H1 (cell line): ENCODE measurements at regions not wholly inside any gene's neighbourhood (a gene's known extent, or its start where the extent isn't known, plus 50 kb on each side); places are given as distances from the start of the nearest gene placed in this dataset.
"Not testable (repeated sequence)": the region's sequence is repeated elsewhere in the genome, so short reads cannot be mapped to it uniquely, and the experiment has no call there.

Experiments used
- CTCF ChIA-PET: fragments of 300-600 bp; sonication (Branson Sonifier 250); formaldehyde crosslinking; loops from one replicate; lab custom pipeline; 2021; ENCODE audit not compliant: partially characterized antibody; lab: Charles Lee
- POLR2A ChIA-PET: fragments of 300-600 bp; sonication (Branson Sonifier 250); formaldehyde crosslinking; loops from one replicate; lab custom pipeline; 2021; ENCODE audit warnings: inconsistent platforms; ENCODE audit not compliant: partially characterized antibody; lab: Charles Lee
- DNase-seq, 2 experiments: peaks; one replicate each; pipeline versions ENCODE4 v3.0.0 to v3.0.0-alpha.2; 2010 to 2022; ENCODE audit warnings: low spot score in 2 of 2, low read depth in 1 of 2, mixed read lengths in 1 of 2
- FAIRE-seq: peaks from 2 replicates; lab custom pipeline; 2011; peaks lifted over from hg19 to GRCh38; lab: Jason Lieb, UNC
- H2AFZ ChIP-seq: 2 replicates; pipeline ENCODE4 v1.8.1; 2012; ENCODE audit warnings: low read length, inconsistent platforms
- H2AK5ac ChIP-seq: 2 replicates; pipeline ENCODE4 v1.6.1; 2013; ENCODE audit warnings: low read depth, low read length
- H2BK120ac ChIP-seq: replicated peaks from 2 replicates; pipeline ENCODE3; 2013; ENCODE audit warnings: low read depth, low read length, inconsistent platforms
- H2BK12ac ChIP-seq: 2 replicates; pipeline ENCODE4 v1.6.1; 2013; ENCODE audit warnings: low read depth, low read length
- H2BK15ac ChIP-seq: 2 replicates; pipeline ENCODE4 v1.6.1; 2013; ENCODE audit warnings: low read length
- H2BK20ac ChIP-seq: 2 replicates; pipeline ENCODE4 v1.6.1; 2013; ENCODE audit warnings: low read length
- H2BK5ac ChIP-seq: 2 replicates; pipeline ENCODE4 v1.6.1; 2013; ENCODE audit warnings: low read depth, low read length
- H3K14ac ChIP-seq: 2 replicates; pipeline ENCODE4 v1.6.1; 2013; ENCODE audit warnings: inconsistent platforms; ENCODE audit not compliant: insufficient read length
- H3K18ac ChIP-seq: 2 replicates; pipeline ENCODE4 v1.6.1; 2013; ENCODE audit warnings: low read length; ENCODE audit errors: extremely low read depth
- H3K23ac ChIP-seq: 2 replicates; pipeline ENCODE4 v1.6.1; 2013; ENCODE audit warnings: inconsistent platforms; ENCODE audit not compliant: insufficient read length
- H3K23me2 ChIP-seq: 2 replicates; pipeline ENCODE4 v1.6.1; 2013; ENCODE audit warnings: low read depth, low read length
- H3K27ac ChIP-seq: 2 replicates; pipeline ENCODE4 v1.6.1; 2011; ENCODE audit warnings: low read depth, low read length, inconsistent platforms
- H3K27me3 ChIP-seq, 4 experiments: replicated peaks in 1 of 4; 1 replicate in 1 of 4; 2 replicates in 3 of 4; pipeline versions ENCODE4 v1.6.1 to v1.8.1; 2011 to 2013; ENCODE audit warnings: low read length in 3 of 4, mild to moderate bottlenecking in 3 of 4, inconsistent platforms in 2 of 4, mixed read lengths in 2 of 4, moderate library complexity in 1 of 4; ENCODE audit not compliant: control insufficient read depth in 3 of 4, insufficient read depth in 3 of 4; ENCODE audit errors: extremely low read depth in 1 of 4
- H3K36me3 ChIP-seq, 4 experiments: 2 replicates each; pipeline versions ENCODE4 v1.6.1 to v1.8.1; 2011 to 2013; ENCODE audit warnings: mild to moderate bottlenecking in 4 of 4, low read length in 3 of 4, moderate library complexity in 2 of 4, control low read depth in 1 of 4, inconsistent platforms in 1 of 4; ENCODE audit not compliant: insufficient read depth in 4 of 4, control insufficient read depth in 2 of 4
- H3K4ac ChIP-seq: replicated peaks from 2 replicates; pipeline ENCODE3; 2013; ENCODE audit warnings: low read length, low read depth, mixed read lengths, inconsistent platforms; ENCODE audit not compliant: insufficient read length
- H3K4me1 ChIP-seq, 4 experiments: replicated peaks in 1 of 4; 1 replicate in 1 of 4; 2 replicates in 3 of 4; pipeline versions ENCODE4 v1.6.1 to v1.8.1; 2011 to 2013; ENCODE audit warnings: low read length in 3 of 4, inconsistent platforms in 2 of 4, mixed read lengths in 1 of 4; ENCODE audit not compliant: insufficient read depth in 4 of 4, control insufficient read depth in 3 of 4
- H3K4me2 ChIP-seq, 2 experiments: 2 replicates each; pipeline versions ENCODE4 v1.6.1 to v1.8.1; 2011 to 2013; ENCODE audit warnings: low read depth in 2 of 2, low read length in 2 of 2, control low read depth in 1 of 2, inconsistent platforms in 1 of 2, mild to moderate bottlenecking in 1 of 2; ENCODE audit not compliant: insufficient read depth in 1 of 2
- H3K4me3 ChIP-seq, 4 experiments: fragments of 200-600, 300-600 bp in 1 of 4; sonication (generic), shearing (Covaris generic), sonication (Bioruptor Twin) in 1 of 4; 2 replicates each; pipeline versions ENCODE4 v1.5.1 to v1.8.1; 2011 to 2016; ENCODE audit warnings: low read length in 4 of 4, low read depth in 3 of 4, control low read depth in 2 of 4, inconsistent platforms in 2 of 4, mild to moderate bottlenecking in 2 of 4, mixed read lengths in 1 of 4, moderate library complexity in 1 of 4; ENCODE audit not compliant: insufficient read depth in 2 of 4; ENCODE audit errors: extremely low read depth in 1 of 4
- H3K56ac ChIP-seq: replicated peaks from 2 replicates; pipeline ENCODE3; 2013; ENCODE audit warnings: low read depth, mild to moderate bottlenecking, mixed read lengths, low read length, inconsistent platforms; ENCODE audit not compliant: insufficient read length
- H3K79me1 ChIP-seq: 2 replicates; pipeline ENCODE4 v1.6.1; 2013; ENCODE audit warnings: low read depth, low read length, control low read depth
- H3K79me2 ChIP-seq, 2 experiments: 2 replicates each; pipeline versions ENCODE4 v1.6.1 to v1.8.1; 2012 to 2013; ENCODE audit warnings: low read length in 2 of 2, mild to moderate bottlenecking in 2 of 2, inconsistent platforms in 1 of 2; ENCODE audit not compliant: insufficient read depth in 2 of 2, control insufficient read depth in 1 of 2
- H3K9ac ChIP-seq, 4 experiments: replicated peaks in 1 of 4; 1 replicate in 1 of 4; 2 replicates in 3 of 4; pipeline versions ENCODE4 v1.6.1 to v1.8.1; 2011 to 2013; ENCODE audit warnings: low read depth in 3 of 4, low read length in 3 of 4, control low read depth in 2 of 4, mild to moderate bottlenecking in 2 of 4, moderate library complexity in 2 of 4, inconsistent platforms in 1 of 4; ENCODE audit errors: extremely low read depth in 1 of 4
- H3K9me3 ChIP-seq, 2 experiments: 2 replicates each; pipeline versions ENCODE4 v1.6.1 to v1.8.1; 2012 to 2013; ENCODE audit warnings: mild to moderate bottlenecking in 2 of 2, moderate library complexity in 2 of 2, control low read depth in 1 of 2, inconsistent platforms in 1 of 2, low read depth in 1 of 2, low read length in 1 of 2, mixed read lengths in 1 of 2; ENCODE audit not compliant: insufficient read depth in 2 of 2
- H4K20me1 ChIP-seq, 2 experiments: replicated peaks in 1 of 2; 2 replicates each; pipeline versions ENCODE3 to v1.8.1; 2011 to 2013; ENCODE audit warnings: inconsistent platforms in 2 of 2, low read length in 2 of 2, mild to moderate bottlenecking in 1 of 2; ENCODE audit not compliant: insufficient read depth in 2 of 2, control insufficient read depth in 1 of 2
- H4K5ac ChIP-seq: 2 replicates; pipeline ENCODE4 v1.6.1; 2013; ENCODE audit warnings: low read length, low read depth, mixed read lengths, inconsistent platforms; ENCODE audit not compliant: insufficient read length
- H4K8ac ChIP-seq: 2 replicates; pipeline ENCODE4 v1.8.0; 2013; ENCODE audit warnings: mild to moderate bottlenecking, moderate library complexity, low read length, inconsistent platforms; ENCODE audit not compliant: insufficient read depth; ENCODE audit errors: extremely low read depth
- H4K91ac ChIP-seq: replicated peaks from 2 replicates; pipeline ENCODE3; 2013; ENCODE audit warnings: low read length, mixed read lengths, inconsistent platforms; ENCODE audit not compliant: insufficient read length
- WGBS, 2 experiments: shearing (Covaris generic) in 1 of 2; methylation state at CpG; one replicate each; pipeline versions ENCODE4 v1.1.6 to v1.1.7; 2013 to 2015; ENCODE audit warnings: low lambda C conversion rate in 2 of 2, mixed read lengths in 2 of 2, inconsistent platforms in 1 of 2, low coverage in 1 of 2, missing lambda C conversion rate in 1 of 2; ENCODE audit not compliant: insufficient replicate concordance in 2 of 2, insufficient coverage in 1 of 2, insufficient read length in 1 of 2; ENCODE audit errors: extremely low coverage in 1 of 2, missing lambda C conversion rate in 1 of 2; 5-methylcytosine and 5-hydroxymethylcytosine counted together

DNA sequence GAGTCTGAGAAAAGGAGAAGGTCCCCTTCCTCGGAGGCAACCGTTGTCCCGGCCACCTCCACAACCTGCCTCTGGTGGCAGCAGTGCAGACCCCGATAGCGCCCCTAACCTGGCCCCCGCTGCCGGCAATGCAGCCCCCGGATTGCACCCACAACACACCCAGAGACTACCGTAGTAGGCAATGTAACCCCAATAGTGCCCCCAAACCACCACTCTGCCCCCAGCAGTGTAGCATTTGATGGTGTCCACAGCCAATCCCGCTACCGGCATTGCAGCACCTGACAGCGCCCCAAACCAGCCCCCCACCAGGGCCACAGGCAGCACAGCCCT is 67.1 kb upstream of the THOC3 start:
- H2BK12ac ChIP-seq, H3K9ac ChIP-seq, H3K4me2 ChIP-seq, H3K18ac ChIP-seq, H3K4me3 ChIP-seq, H4K8ac ChIP-seq, H2BK120ac ChIP-seq, H2BK20ac ChIP-seq, H3K14ac ChIP-seq, H4K20me1 ChIP-seq, H2AFZ ChIP-seq, H4K91ac ChIP-seq, H3K79me1 ChIP-seq, H2AK5ac ChIP-seq, FAIRE-seq, H3K79me2 ChIP-seq, H3K27ac ChIP-seq, H3K4me1 ChIP-seq, H3K36me3 ChIP-seq, CTCF ChIA-PET, H2BK5ac ChIP-seq, H3K9me3 ChIP-seq, H2BK15ac ChIP-seq, DNase-seq, POLR2A ChIA-PET, H4K5ac ChIP-seq, H3K23ac ChIP-seq, H3K23me2 ChIP-seq, H3K56ac ChIP-seq, H3K27me3 ChIP-seq, H3K4ac ChIP-seq: not testable (repeated sequence)
- 91% methylated on average over 6 of the region's 12 CpGs; no CpG with 5 or more reads in 1 of the 2 experiments for WGBS, 2 experiments

DNA sequence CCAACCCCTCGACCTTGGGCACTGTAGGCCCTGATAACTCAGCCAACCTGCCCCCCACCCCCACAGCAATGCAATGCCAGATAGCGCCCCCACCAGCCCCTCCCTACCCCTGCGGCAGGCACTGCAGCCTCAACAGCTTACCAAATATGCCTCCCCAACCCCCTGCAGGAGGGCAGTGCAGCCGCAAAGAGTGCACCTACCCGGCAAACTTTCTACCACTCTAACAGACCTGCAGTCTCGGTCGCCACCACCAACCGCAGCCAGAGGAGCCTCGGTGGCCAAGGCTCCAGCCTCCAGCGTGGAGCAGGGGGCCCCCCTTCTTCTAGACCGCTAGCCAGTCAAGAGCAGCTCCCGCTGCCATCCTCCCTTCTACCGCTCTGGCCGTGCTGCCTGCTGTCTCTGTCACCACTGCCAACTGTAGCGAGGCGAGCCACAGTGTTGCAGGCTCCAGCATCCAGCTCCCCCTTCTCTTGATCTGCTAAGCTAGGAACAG is 67.7 kb upstream of the THOC3 start:
- 82% methylated on average over 7 of the region's 16 CpGs; no CpG with 5 or more reads in 1 of the 2 experiments for WGBS, 2 experiments
- H3K36me3 ChIP-seq = not testable (repeated sequence)

More for the DNA sequence above, 67.7 kb upstream of the THOC3 start:
- CTCF ChIA-PET, H3K4me3 ChIP-seq, H2AK5ac ChIP-seq, H2BK120ac ChIP-seq, H2BK5ac ChIP-seq, H3K27me3 ChIP-seq, H3K23me2 ChIP-seq, H2BK12ac ChIP-seq, H4K20me1 ChIP-seq, H3K9me3 ChIP-seq, H4K91ac ChIP-seq, H3K27ac ChIP-seq, H3K79me2 ChIP-seq, H3K4me1 ChIP-seq, H3K4ac ChIP-seq, H3K4me2 ChIP-seq, H3K18ac ChIP-seq, H3K56ac ChIP-seq, H2BK15ac ChIP-seq, H2AFZ ChIP-seq, DNase-seq, H2BK20ac ChIP-seq, H3K79me1 ChIP-seq, H3K9ac ChIP-seq, H4K8ac ChIP-seq, POLR2A ChIA-PET, H4K5ac ChIP-seq, H3K23ac ChIP-seq, H3K14ac ChIP-seq: not testable (repeated sequence)
- FAIRE-seq = peak; percentile 24
